Adrenal gland (tissue), 9 donors: ENCODE measurements at regions not wholly inside any gene's neighbourhood (a gene's known extent, or its start where the extent isn't known, plus 50 kb on each side); places are given as distances from the start of the nearest gene placed in this dataset.

Experiments
- DNase-seq, 7 donors: peaks; one replicate each; pipeline ENCODE4 v3.0.0-alpha.2; 2019 to 2020
- H3K27ac ChIP-seq, 5 donors: fragments of 200-600 bp; sonication (generic) in 4 of 5; 1 replicate in 3 of 5; 2 replicates in 2 of 5; pipeline versions ENCODE4 v1.5.1 to v1.8.0; 2016 to 2020; ENCODE audit warnings: mild to moderate bottlenecking in 1 of 5
- H3K27me3 ChIP-seq: fragments of 200-600 bp; 2 replicates; pipeline ENCODE4 v1.8.0; 2021
- H3K36me3 ChIP-seq, 2 donors: fragments of 200-600 bp; replicated peaks in 1 of 2; 1 replicate in 1 of 2; 2 replicates in 1 of 2; pipeline versions ENCODE4 v1.5.1 to v1.8.0; 2018 to 2022
- H3K4me1 ChIP-seq, 2 donors: fragments of 200-600 bp; replicated peaks in 1 of 2; 1 replicate in 1 of 2; 2 replicates in 1 of 2; pipeline versions ENCODE4 v1.5.1 to v1.8.0; 2018 to 2021
- H3K4me3 ChIP-seq, 4 donors: fragments of 200-600 bp; sonication (generic) in 3 of 4; one replicate each; pipeline ENCODE4 v1.5.1; 2016 to 2018
- H3K9me3 ChIP-seq, 3 donors: fragments of 200-600 bp; sonication (generic) in 1 of 3; replicated peaks in 1 of 3; 1 replicate in 2 of 3; 2 replicates in 1 of 3; pipeline versions ENCODE4 v1.5.1 to v1.8.0; 2016 to 2021
- POLR2A ChIP-seq, 2 donors: fragments of 450-650 bp; IDR thresholded peaks; one replicate each; pipeline ENCODE4 v1.6.1; 2017; ENCODE audit warnings: antibody characterized with exemption in 2 of 2, mild to moderate bottlenecking in 2 of 2, moderate library complexity in 1 of 2
- WGBS, 4 donors: extraction: QIAGEN DNeasy Blood & Tissue Kit in 2 of 4; methylation state at CpG; one replicate each; pipeline versions ENCODE4 v1.1.5 to v1.1.7; 2013 to 2017; 5-methylcytosine and 5-hydroxymethylcytosine counted together
- intact Hi-C, 2 donors: fragments of 100-400 bp; cut with DNase I; formaldehyde crosslinking; loops; one replicate each; pipeline versions ENCODE4 v1.14.1 to v1.15.0; 2022 to 2023
- TF ChIP-seq, protein P1 (sequence below), 6 experiments: fragments of 450-650 bp in 4 of 6; fragments of 200-600 bp in 2 of 6; sonication (generic) in 1 of 6; IDR thresholded peaks; 1 replicate in 5 of 6; 2 replicates in 1 of 6; pipeline versions ENCODE4 v1.5.1 to v1.8.0; 2016 to 2021; ENCODE audit warnings: antibody characterized with exemption in 6 of 6, mild to moderate bottlenecking in 2 of 6, moderate library complexity in 1 of 6
- donor health status: healthy with polysubstance abuse.
- donor health status: Bipolar disorder and iron deficiency.
- donor health status: DM: yes; HTN: yes; CAD: no.
- donor health status: DM: no; HTN: no; CAD: no.
- donor health status: DM: no; HTN: no; CAD: no.

DNA sequence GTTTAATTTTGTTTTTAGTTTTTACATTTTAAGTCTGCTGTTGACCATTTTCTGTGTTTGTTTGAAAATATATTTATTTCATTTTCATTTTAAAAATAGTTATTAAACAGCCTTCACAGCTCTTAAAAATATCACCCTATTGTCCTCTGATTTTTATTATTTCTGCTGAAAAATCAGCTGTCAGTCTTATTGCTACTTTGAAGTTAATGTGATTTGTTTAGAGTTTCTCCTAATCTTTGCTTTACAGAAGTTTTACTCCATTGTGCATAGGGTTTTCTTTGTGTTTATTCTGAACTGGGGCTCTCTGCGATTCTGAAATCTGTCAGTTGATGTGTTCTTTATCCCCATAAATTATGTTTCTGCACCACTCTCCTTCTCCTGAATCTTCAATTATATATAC is 486.3 kb downstream of the SOX5 start:
- no peak for TF ChIP-seq POLR2A (IDR thresholded peaks at IDR 0.05)
- TF ChIP-seq, protein P1, sequence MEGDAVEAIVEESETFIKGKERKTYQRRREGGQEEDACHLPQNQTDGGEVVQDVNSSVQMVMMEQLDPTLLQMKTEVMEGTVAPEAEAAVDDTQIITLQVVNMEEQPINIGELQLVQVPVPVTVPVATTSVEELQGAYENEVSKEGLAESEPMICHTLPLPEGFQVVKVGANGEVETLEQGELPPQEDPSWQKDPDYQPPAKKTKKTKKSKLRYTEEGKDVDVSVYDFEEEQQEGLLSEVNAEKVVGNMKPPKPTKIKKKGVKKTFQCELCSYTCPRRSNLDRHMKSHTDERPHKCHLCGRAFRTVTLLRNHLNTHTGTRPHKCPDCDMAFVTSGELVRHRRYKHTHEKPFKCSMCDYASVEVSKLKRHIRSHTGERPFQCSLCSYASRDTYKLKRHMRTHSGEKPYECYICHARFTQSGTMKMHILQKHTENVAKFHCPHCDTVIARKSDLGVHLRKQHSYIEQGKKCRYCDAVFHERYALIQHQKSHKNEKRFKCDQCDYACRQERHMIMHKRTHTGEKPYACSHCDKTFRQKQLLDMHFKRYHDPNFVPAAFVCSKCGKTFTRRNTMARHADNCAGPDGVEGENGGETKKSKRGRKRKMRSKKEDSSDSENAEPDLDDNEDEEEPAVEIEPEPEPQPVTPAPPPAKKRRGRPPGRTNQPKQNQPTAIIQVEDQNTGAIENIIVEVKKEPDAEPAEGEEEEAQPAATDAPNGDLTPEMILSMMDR (IDR thresholded peaks at IDR 0.05) = no peak
- no peak for DNase-seq
- intact Hi-C loops = no loop called here
- Histone ChIP-seq H3K4me1 (no peaks in the 10 kb centered on the region), H3K27me3 (no peaks in the 10 kb centered on the region), H3K36me3 (no peaks in the 10 kb centered on the region), H3K27ac (no peak overlapping the region), H3K9me3 (no peaks in the 10 kb centered on the region), H3K4me3 (no peak overlapping the region)
- 87 to 100% (median 93%) methylated on average over 1 of the region's 1 CpG for WGBS, 4 donors

DNA sequence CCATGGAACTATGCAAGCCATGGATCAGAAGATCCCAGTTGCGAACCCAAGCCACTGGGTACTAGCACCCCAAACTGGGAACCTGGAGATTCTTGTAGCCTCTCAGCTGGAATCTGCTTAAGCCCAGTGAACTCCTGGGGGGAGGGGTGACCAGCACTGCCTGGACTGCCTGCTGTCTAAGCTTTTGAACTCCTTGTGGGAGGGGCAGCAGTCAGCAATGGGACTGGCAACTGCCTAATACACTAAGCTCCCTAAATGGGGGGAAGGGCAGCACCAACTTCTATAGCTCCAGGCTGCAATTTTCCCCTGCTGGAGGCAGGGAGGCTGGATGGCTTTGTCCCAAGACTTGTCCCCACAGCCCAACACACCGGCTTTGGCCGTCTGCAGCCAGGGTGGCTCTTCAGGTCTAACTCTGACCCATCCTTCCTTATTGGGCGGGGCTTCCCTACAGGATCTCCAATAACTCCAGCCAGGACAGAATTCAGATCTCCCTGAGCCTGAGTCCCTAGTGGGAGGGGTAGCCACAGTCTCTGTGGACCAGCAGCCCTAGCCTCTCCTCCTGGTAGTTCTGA is 485.1 kb downstream of the SOX5 start:
- H3K9me3 ChIP-seq = no peaks in the 10 kb centered on the region
- H3K4me3 ChIP-seq = no peak overlapping the region
- DNase-seq = no peak
- intact Hi-C loops = no loop called here
- TF ChIP-seq POLR2A (IDR thresholded peaks at IDR 0.05) = no peak
- TF ChIP-seq, protein P1 (IDR thresholded peaks at IDR 0.05) = no peak
- H3K4me1 ChIP-seq = no peaks in the 10 kb centered on the region
- H3K27ac ChIP-seq = no peak overlapping the region
- no peaks in the 10 kb centered on the region for H3K36me3 ChIP-seq
- H3K27me3 ChIP-seq = no peaks in the 10 kb centered on the region
- 80 to 83% (median 81%) methylated on average over 4 of the region's 4 CpGs for WGBS, 4 donors

DNA sequence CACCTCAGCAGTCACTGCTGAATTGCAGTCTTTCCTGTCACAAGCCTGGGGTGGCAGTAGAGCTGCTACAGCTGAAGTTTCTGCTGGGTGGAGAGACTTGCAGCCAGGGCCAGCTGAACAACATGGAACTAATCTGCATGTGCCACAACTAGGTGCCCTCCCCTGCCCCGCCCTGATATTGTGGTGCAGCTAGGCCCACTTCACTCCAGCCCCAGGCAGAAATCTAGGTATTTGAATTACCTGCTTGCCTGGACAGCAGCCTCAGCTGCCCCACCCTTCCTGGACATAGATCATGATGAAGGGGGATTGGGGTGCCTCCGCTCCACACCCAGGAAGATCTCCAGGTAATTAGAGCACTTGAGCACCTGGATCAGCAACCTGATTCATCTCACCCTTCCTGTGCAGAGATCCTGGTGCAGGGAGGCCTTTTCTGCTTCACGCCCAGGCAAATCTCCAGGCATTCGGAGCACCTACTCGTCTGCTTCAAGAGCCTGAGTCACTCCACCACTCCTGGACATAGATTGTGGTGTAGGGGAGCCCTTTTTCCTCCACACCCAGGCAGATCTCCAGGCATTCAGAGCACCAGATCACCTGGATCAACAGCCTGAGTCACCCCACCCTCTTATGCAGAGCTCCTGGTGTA is 477.0 kb downstream of the SOX5 start:
- TF ChIP-seq, protein P1 (IDR thresholded peaks at IDR 0.05) = no peak
- TF ChIP-seq POLR2A (IDR thresholded peaks at IDR 0.05) = no peak
- no peaks in the 10 kb centered on the region for H3K9me3 ChIP-seq
- WGBS, 4 donors = 78 to 98% (median 83%) methylated on average over 5 of the region's 5 CpGs
- DNase-seq = no peak
- no peaks in the 10 kb centered on the region for H3K4me1 ChIP-seq
- H3K4me3 ChIP-seq = no peak overlapping the region
- no peaks in the 10 kb centered on the region for H3K27me3 ChIP-seq
- intact Hi-C loops = no loop called here
- H3K27ac ChIP-seq = no peak overlapping the region
- no peaks in the 10 kb centered on the region for H3K36me3 ChIP-seq

DNA sequence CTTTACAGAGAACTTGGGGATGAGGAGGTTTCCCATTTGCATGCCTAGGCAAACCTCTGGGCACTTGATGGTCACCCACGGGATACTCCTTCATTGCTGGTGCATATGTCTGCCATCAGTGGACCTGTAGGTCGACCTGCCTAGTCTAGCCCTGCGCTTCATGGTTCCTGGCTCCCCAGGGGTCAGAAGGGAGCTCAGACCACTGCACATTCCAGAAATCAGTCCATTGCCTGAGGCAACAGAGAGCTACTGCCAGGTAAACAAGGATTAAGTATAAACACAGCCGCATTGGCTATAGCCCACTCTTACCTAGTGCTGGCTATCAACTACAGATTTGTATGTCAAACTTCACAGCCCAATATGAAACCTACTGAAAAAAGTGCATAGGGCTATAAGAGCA is 476.4 kb downstream of the SOX5 start:
- Histone ChIP-seq H3K4me1 (no peaks in the 10 kb centered on the region), H3K4me3 (no peak overlapping the region), H3K27me3 (no peaks in the 10 kb centered on the region), H3K27ac (no peak overlapping the region), H3K36me3 (no peaks in the 10 kb centered on the region), H3K9me3 (no peaks in the 10 kb centered on the region)
- WGBS, 4 donors = 71 to 87% (median 84%) methylated on average over 3 to 4 of the region's 4 CpGs
- no peak for DNase-seq
- intact Hi-C loops = no loop called here
- TF ChIP-seq, protein P1 (IDR thresholded peaks at IDR 0.05) = no peak
- TF ChIP-seq POLR2A (IDR thresholded peaks at IDR 0.05) = no peak
